ENCODE measurements at regions not wholly inside any gene's neighbourhood (a gene's known extent, or its start where the extent isn't known, plus 50 kb on each side); places are given as distances from the start of the nearest gene placed in this dataset.
"Not testable (repeated sequence)": the region's sequence is repeated elsewhere in the genome, so short reads cannot be mapped to it uniquely, and the experiment has no call there.

DNA sequence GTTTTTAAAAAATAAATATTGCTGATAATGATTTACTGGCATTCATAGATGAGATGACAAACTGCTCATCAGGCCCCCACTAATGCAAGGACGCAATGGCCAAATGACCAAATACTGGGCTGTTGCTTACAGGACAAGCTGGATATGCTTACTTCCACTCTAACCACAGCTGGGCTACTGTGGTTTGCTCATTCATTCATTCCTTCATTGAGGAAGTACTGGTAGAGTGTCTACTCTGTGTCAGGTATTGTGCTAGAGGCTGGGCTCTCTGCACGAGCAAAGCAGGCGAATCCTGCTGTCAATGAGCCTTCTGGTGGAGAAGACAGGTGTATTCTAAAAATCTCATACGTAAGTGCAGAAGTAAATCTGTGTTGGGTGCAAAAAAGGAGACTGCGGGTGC is 113.3 kb upstream of the SLC38A2 start:
- DNase-seq: no peak

GRCh38 chr12:46484396-46485061 is 112.0 kb upstream of the SLC38A2 start:
- no peak for DNase-seq

- DNase-seq: no peak
These were observed 111.2 kb upstream of the SLC38A2 start for GRCh38 chr12:46483572-46484395.

DNA sequence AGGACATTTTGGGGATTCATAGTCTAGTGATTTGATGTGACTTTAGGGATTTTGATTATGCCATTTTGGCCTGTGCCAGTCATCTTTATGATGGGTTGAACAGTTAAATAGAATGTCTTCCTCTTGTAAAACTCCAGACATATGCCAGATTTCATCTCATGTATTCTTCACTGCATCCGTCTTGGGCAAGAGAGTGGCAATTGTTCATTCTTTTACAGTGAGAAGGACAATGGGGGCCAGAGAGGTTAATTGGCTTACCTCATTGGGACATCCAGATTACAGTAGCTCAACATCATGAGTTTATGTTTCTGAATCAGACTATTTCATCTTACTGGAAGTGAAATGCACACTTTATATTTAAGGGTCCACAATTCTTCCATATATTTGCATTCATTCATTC is 108.2 kb upstream of the SLC38A2 start:
- no peak for DNase-seq

- DNase-seq: no peak
These were observed 107.7 kb upstream of the SLC38A2 start for GRCh38 chr12:46480316-46480715.

DNA sequence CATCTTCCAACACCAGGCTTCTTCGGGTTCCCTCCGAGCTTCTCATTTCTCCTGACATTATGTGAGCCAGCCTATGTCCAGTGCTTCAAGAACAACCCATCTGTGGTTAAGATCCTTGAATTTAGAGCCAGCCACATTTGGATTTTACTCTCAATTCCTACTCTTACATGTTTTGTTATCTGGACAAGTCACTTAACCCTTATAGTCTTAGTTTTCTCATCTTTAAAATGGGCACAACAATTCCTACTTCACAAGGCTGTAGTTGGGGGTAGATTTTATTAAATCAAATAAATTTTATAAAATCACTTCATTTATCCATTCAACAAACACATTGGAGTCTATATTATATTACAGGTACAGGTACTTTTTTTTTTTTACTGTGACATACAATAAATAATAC is 105.5 kb upstream of the SLC38A2 start:
- DNase-seq: no peak

GRCh38 chr12:46477541-46477940 is 105.0 kb upstream of the SLC38A2 start:
- no peak for DNase-seq

GRCh38 chr12:46475972-46476645 is 103.5 kb upstream of the SLC38A2 start:
- DNase-seq: no peak

- DNase-seq: not testable (repeated sequence)
These were observed 101.8 kb upstream of the SLC38A2 start for GRCh38 chr12:46474385-46474784.

- peak; percentile 98 for DNase-seq
These were observed 101.2 kb upstream of the SLC38A2 start for GRCh38 chr12:46473634-46474329.

DNA sequence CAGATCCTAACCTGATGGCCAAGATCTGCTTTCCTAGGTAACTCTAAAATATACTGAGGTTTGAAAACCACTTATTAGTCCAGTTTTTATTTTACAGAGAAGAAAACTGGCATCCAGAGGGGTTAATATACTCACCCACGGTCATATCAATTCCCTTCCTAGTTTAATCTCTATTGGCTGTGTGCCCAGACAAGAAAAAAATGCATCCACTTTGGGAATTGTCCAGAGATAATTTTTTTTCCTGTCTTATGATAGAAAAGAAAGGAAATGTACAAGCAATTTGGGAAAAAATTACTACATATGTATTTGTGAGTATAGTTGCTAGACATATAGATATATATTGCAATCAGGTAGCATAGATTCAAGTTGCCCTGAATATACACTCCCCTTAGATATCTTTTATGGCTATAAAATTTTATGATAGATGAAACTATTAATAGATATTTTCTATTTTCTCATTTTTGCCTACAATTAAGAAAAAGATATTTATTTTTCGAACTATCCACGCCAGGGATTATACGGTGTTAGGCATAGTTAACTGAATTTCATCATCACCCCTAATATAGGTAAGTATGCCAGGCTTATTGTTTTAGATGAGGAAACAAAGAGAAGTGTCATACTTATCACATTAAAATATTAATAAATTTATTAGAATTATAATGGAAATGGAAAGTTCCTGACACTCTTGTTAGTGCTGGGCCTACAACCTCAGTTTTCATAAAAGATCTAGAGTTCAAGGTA is 100.5 kb upstream of the SLC38A2 start:
- peak; percentile 88 for DNase-seq

GRCh38 chr12:46472144-46472705 is 99.7 kb upstream of the SLC38A2 start:
- no peak for DNase-seq

GRCh38 chr12:46471404-46471803 is 98.8 kb upstream of the SLC38A2 start:
- DNase-seq: no peak

GRCh38 chr12:46470975-46471374 is 98.4 kb upstream of the SLC38A2 start:
- no peak for DNase-seq

DNA sequence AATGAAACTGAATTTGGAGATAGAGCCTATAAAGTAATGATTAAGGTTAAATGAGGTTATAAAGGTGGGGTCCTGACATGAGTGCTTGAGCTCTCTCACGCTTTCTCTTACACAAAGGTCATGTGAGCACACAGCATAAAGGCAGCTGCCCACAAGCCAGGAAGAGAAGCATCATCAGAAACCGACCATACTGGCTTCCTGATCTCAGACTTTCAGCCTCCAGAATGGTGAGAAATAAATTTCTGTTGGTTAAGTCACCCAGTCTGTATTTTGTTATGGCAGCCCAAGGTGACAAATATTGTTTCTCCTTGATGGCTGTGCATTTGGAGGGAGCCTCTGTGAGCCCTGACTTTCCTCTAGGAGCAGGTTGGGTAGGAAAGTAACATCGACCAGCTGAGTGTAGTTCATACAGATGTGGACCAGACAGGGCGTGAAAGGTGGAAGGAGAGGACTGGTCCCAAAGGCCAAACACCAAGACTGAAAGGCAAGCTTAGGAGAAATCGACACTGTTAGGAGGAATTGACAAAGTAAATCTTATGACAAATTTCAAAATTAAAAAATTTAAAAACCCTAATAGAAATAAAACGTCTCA is 97.6 kb upstream of the SLC38A2 start:
- DNase-seq: no peak

GRCh38 chr12:46468813-46469212 is 96.2 kb upstream of the SLC38A2 start:
- DNase-seq: no peak

- peak; percentile 76 for DNase-seq
These were observed 95.6 kb upstream of the SLC38A2 start for GRCh38 chr12:46468160-46468559.

DNA sequence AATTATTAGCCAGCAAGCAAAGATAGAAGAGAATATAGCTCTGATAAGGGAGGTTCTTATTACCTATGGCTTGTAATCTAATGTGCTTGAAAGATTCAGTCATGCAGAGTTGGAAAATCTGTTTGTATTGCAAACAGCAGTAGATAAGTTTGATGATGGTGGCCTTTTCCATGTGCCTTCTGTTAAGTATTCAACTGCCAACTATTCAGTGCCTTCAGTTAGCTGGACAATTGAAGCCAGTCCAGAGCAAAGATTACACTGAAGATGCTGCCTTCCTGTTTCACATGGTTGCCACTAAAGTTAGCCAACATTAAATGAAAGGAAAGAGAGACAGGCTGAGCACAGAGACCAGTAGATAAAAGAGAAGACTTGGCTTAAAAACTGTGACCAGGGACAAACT is 92.7 kb upstream of the SLC38A2 start:
- DNase-seq: no peak

DNA sequence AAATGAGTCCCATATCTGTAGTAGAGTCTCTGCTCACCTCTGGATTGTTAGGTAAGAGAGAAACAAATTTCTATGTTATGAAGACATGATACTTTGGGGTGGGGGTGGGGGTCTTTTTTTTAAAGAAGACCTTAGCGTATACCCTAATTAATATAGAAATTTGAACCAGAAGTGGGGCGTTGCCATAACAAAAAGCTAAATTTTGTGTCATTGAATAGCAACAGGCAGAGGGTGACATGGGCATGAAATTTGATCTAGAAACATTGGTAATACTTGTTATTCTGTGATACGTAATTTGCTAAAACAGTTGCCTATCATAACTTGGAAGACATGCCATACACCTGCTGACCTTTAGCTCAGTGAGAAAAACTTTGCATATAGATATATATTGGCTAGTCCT is 92.3 kb upstream of the SLC38A2 start:
- DNase-seq: no peak

DNA sequence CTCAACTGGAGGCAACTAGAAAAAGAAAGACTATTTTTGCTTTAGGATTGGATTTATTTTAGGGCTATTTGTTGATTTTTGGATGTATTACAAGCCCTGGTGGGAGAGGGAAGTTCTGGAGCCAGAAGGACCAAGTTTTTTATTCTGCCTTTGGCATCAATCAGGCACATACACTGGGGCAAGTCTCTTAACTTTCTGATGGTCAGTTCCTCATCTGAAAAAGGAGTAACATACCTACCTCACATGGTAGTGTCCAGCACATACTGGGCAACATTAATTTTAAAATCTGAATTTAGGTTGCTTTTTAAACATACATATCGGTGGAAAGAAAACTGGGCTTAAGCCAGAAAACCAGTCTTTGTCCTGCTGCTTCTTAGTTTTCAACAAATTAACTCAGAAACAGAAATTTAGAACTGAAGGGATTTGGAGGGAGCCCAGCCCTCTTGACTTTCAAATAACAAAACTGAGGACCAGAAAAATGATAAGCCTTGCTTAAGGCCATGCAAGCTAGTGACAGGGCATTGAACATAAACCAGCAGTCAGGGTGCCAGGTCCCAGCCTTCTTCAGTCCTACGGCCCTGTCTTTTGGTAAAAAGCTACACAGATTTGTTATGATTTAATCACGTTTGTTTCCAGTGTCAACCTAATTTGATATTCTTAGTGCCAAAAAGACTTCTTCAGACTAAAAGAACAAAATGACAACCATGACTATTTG is 90.2 kb upstream of the SLC38A2 start:
- DNase-seq: no peak
